Anterior cingulate cortex (tissue), 58 donors: ENCODE measurements at regions not wholly inside any gene's neighbourhood (a gene's known extent, or its start where the extent isn't known, plus 50 kb on each side); places are given as distances from the start of the nearest gene placed in this dataset.

Experiments used
- DNase-seq, 58 donors: peaks; one replicate each; lab custom pipeline; 2025; lab: John Stamatoyannopoulos, UW

DNA sequence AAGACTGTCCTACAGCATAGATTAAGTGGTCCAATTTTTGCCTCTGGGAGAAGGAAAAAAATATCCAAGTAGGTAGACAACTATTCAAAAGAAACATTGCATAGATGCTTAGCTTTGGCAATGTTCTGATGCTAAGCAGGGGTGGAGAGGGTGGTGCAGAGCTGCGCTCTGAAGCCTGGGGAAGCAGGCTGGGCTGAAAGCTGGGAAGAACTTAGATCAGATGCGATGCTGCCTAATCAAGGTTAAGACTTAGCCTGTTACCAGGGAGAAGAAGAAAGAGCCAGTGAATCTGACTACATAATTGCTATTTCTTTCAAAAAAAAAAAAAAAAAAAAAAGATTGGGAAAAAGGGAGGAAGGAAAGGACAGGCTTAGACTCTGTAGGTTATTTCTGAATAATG, 89.0 kb upstream of the SCOC start:
- DNase-seq, result no peak

DNA sequence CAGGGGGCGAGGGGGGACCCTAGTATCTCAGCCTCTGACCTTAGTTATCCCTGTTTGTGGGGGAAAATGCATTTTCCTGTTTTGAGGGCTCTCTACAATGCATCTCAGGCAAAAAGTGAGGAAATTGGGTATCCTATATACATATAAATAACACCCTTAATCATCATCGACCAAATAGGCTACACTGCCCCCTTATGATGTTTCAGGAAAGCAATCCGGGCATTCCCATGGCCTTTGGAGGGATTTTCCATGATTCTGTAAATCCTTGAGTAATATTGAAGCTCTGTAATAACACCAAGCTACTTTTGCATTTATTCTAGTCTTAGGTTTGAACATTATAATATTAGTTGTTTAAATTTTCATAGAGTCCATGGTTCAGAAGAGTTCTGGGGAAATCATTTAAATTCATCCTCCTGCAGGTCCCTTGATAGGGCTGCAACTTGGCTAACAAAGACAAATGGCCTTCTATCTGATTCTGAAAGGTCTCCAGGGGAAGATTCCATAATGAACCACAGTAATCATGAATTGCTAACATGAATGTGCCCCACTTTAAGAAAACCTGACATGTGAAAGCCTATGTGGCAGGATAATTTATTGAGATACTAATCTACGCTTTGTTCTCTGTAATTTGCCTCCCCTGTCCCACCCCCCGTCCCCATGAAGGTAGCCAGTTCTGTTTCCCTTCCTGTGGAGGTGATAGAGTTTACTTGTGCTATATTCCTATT, 91.5 kb upstream of the SCOC start:
- DNase-seq, result no peak

DNA sequence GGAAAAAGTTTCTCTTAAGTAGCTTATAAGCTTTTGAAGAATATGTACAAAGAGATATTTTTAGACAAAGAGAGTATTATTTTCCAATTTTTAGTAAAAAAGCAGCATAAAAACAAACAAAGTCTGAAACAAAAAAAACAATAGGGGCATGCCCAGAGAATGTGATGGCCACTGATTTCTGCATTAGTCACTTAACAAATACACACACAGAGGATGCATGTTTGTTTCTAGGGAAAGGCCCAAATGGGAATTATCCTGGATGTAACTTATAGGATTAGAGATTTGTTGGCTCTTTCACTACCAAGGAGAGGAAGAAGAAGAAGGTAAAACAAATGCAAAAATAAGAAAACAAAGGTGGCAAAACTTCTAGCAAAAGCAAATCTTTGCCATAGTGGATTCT, 95.9 kb upstream of the SCOC start:
- DNase-seq, result no peak

DNA sequence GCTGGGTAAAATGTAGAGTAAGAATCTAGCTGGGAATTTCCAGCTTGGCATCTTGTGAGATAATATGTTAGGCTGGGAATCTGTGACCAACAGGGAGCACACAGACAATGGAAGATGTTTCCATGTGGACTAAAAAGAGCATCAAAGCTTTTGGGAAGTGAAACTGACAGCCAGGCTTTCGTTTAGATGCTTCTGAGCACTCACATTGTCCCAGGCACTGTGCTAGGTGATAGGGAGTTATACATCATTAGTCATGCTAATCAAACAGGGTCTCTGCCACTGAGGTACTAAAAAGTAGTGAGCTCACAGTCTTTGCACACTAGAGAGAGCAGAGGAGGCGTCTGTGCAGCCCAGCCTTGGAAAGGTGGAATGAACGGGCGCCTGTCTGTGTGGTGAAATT, 101.9 kb upstream of the SCOC start:
- DNase-seq, result no peak

DNA sequence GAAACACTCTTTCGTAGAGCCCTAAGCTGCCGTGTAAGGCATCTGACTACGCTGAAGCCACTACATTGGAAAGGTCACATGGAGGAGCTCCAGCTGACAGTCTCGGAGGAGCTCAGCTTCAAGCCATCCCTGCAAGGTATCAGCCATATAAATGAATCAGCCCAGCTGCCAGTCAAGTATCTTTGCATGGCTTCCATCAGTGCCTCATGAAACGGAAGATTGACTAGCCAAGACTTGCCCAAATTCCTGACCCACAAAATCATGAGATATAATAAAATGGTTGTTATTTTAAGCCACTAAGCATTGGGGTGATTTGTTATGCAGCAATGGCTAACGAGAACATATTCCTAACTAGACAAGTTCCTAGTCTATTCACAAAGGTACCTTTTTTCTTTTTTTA, 104.1 kb upstream of the SCOC start:
- DNase-seq, result no peak

DNA sequence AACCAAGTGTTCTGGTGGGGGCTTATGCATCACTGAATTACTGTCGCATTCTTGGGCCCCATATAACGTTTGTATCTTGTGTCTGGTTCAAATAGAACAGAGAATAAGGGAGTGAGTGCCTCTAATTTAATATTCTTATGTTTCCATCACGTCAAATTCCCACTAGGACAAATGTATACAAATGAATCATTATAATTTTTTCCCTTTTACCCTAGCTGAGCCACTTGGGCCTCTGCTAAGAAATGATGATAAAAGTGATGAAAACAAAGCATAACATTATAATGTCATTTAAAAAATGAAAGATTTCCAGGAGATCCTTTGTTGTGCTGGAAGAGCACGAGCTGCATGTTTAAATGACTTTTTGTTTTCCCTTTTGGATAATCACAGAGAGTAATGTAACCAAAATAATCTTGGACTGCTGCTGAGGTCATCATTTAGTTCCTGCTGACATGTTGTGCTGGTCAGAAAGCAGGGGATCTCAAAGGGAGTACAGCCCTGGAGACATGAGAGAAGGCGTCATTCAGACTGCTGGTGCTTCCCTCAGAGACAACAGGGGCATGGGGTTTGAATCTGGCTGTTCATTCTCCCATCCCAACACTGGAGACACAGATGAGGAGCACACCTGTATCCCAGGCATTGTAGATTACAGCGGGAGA, 105.1 kb upstream of the SCOC start:
- no peak for DNase-seq

DNA sequence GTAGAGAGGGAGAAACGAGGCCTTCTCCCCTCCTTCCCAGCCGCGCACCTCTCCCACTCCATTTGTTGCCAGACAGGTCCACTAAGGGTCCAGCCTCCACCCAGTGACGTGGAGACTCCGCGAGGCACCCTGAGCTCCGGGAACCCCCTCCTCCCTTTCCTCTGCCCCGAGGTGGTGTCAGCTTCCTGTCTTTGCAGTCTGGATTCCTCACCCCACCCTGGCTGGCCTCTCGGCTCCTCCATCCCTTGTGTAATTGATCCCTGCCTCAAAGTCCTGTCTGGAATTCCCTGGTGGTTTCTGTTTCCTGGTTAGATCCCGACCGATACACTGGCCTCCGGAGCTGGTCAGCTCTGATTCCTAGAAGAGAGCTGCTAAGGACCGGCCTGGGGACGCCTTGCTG, 105.9 kb upstream of the SCOC start:
- DNase-seq, result no peak

DNA sequence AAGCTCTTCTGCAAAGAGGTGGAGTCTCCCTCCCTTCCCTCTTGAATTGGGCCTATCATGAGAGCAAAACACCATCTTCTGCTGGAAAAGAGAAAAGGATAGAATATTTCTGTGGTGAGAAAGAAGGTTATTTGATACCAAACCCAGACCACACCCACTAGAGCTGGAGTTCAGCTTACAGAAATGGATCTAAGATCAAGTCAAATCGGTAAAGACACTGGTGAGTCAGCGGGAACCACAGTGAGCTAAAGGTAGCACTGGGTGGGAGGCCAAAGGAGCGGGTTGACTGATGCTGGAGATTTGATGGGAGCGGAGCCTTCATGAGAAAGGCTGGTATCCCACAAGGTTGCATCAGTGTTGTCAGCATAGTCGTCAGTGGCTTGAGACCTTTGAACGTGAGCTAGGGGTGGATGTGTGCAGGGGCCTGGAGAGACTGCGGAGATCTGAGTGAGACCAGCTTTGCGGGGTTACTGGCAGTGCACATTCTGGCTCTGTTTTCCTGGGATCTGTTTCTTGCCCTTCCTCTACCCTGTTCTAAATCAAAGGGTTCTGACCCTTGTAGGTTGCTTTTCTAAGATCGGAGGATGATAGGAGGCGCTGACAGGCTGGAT, 106.4 kb upstream of the SCOC start:
- DNase-seq, result no peak

DNA sequence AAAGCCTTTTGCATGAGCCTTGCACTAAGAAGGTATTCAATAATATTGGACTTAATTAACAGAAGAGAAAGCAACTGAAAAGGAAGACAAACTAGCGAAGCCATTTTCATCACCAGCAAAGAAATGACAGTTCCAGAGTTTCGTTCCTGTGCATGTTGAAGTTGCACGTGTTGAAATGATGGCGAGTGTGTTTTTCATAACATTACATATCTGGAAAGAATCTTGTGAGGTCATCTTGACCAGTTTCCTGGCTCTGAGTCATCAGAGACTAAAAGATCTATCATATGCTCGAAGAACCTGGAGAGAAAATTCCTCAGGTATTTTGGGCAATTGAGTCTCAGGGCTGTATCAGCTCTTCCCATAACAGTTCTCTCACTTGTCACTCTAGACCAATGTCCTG, 106.2 kb upstream of the MAML3 start:
- DNase-seq, result no peak

DNA sequence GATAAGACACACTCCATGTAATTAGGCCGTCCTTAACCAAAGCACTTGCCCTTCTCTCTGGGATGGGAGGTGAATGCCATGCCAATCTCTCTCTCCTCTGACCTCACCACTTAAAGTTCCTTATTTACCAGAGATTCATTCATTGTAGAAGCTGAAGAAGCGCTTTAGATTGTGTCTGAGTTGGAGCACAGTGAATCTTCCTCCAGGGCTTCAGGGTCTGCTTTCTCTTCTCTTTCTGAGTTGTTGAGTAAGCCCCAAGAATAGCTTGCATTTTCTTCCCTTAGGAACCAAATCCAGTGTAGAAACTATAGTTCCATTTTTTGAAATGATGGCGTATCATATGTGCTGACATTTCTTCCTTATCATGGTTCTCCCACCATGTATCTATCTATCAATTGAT, 104.5 kb upstream of the MAML3 start:
- no peak for DNase-seq

DNA sequence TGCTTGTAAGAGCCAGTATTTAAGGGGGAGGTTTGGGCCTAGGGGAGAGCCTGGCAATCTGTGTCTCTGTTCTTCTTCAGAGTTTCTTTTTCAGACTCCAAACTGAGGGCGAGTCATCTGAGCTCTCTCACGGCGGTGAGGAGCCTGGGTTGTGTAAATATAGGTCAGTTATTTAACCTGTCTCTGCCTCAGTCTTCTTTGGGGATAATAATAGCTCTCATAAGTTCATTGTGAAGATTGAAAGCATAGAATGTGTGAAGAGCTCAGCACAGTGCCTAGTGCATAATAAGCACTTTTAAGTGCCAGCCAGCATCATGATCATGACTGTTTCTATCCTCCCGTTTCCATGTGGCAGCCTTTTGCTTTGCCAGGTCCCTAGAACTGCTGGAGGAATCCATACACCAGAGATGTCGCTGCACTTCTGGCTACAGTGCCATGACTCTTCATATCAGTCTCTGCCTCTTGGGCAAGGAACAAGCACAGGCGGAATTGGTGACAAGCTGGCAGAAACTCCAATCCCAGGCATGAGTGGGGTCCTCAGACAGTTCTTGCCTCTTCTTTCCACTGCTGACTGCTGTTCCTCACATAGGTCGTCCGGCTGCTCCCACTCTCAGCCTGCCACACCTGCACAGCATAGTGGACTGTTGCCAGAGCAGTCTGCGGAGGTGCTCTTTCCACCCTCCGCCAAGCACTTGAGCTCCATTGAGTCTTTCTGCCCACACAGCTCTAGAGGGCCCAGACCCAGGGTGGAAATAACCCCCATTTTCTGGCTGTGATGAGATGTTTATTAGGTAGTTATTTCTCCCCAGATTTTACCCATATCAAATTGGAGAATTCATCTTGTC, 103.7 kb upstream of the MAML3 start:
- DNase-seq, result peak in 5 of 58 donors; percentile 3 to 15 (median 6)

DNA sequence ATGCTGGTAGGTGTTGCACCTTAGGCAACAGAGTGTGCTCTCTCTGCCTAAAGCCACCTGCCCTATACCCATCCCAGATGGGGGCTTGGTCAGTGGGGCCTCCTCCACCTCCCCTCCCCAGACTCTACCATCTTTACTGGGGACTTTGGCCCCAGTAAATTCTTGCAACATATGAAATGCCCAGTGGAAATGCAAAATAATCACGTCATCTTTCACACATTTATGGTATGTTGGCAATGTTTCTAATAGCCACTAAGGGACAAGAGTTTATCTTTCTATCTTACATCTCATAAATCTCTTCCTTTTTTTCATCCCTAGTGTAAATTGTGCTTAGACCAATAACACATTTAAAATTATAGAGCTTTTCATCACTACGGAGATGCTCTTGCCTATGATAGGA, 103.0 kb upstream of the MAML3 start:
- DNase-seq, result no peak

DNA sequence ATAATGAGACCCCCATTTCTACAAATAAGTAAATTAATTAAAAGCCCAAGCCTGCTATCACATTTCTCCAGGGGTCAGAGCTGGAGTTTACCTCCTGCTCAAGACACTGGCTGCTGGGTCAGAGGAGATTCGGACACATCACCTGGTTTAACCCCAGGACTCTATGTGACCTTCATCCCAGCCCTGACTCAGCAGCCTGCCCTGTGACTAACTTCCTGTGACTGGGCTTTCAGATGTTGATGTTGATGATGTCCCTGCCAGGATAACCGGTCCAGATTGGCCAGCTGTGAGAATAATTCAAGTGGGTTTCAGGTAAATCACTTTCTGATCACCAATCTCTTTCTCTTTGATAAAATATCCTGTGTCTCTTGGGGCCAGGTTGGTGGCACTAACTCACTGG, 102.4 kb upstream of the MAML3 start:
- DNase-seq, result no peak

DNA sequence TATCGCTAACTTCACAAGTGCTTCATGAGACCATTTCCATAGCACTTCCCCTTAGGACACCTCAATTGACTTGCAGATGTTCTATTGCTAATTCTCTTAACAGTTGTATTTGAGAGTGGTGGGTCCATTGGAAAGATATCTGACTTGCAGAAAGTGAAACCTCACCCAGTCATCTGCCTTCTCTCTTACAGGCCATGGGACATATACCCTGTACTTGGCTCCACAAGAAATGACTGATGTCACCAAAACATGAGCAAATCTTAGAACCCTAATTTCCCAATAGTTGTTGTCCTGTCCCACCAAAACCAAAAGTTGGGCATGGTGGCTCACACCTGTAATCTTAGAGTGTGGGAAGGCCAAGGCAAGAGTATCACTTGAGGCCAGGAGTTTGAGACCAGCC, 101.9 kb upstream of the MAML3 start:
- no peak for DNase-seq

DNA sequence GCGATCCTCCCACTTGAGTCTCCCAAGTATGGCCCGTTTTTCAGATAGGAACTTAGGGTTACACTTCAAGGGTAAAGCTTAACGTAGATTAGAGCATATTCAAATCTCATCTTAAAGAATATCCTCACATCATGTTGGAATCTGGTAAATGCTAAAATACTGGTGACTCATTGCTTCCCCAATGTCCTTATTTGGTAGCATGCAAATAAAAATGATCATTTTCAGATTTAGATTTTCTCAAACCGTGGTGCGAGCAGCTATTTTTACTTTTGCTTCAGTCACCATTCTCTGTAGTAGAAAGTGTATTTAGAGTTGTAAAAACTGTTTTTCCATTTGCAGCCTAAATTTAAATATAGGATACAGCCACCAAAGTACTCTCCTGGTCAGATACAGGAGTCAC, 101.5 kb upstream of the MAML3 start:
- peak in 1 of 58 donors; percentile 9 for DNase-seq

DNA sequence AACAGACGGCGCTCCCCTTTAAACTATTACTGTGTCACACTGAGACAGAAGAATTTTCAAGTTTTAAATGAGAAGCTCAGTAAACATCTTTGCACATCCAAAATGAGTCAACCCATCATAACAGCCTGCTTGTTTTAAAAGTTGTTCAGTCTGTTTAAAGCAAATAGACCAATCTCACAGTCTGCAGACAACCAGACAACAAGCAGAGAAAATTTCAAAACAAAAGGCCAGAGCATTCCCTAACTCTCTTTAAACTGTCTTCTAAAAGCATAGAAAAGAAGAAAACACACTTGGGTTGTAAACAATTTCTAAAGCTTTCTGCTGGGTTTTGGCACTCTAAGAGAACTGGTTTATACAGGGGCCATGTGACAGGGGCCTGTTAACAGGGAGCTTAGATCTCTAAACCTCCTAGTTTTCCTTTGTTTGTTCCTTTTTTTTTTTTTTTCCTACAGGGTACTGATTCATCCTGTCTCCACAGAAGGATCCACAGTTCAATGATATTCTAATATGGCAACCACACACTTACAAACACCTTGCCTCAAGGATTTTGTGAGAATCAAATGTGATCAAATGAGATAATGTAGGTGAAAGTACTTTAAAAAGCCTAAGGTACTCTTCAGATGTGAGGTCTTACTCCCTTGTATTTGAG, 100.8 kb upstream of the MAML3 start:
- DNase-seq, result no peak

DNA sequence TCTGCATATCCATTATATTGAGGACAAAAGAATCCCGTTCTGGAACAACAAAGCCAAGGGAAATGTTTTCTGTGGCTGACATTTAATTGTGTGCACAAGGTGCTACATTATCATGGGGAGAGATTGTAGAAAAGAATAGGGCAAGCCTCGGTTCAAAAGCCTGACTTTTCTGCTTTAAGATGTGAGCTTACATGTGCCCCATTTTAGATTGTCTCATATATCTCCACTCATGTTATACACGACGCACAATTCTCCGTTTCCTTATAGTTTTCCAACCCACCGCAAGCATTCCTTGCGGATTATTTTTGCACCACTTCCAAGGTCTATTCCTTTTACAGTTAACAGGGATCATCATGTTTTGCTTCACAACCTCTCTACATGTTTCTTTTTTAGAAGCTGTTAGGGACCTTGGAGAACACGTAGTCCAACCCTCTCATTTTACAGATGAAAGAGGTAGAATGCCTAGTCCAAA, 99.6 kb upstream of the MAML3 start:
- DNase-seq, result peak in 1 of 58 donors; percentile 62

DNA sequence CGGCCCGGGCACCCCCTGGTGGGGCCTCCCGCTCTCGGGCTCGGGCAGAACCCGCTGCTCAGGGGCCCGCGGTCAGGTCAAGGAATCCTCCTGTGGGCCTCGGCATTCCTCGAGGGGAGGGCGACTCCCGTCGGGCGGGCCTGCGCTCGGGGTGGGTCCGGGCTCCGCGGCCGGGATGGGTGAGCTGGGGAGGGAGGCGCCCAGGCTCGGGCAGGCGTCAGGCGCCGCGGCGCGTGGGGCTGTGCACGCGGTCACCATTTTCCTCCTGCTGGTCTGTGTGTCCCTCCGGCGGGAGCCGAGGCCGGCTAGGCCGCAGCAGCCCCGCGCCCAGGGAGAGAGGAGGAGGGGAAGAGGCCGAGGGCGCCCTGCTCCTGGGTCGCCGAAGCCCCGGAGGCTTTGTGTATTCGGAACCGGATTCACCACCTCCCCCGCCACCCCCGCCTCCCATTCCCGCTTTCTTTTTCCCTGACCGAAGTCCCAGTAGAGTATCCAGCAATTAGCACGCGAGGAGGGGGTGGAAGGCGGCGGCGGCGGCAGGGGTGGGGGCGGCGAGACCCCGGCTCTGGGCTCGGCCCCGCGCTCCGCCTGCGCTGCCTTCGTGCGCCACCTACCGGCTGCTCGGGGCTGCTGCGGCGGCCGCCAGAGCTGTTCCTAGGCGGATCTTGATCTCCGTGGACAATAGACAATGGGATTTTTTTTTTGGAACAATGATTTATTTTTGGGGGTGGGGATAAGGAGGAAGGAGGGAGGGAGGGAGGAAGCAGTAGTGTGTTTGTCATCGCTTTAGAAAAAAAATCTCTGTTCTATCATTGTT, 99.0 kb upstream of the MAML3 start:
- DNase-seq, result peak in 55 of 58 donors; percentile 9 to 84 (median 68)

DNA sequence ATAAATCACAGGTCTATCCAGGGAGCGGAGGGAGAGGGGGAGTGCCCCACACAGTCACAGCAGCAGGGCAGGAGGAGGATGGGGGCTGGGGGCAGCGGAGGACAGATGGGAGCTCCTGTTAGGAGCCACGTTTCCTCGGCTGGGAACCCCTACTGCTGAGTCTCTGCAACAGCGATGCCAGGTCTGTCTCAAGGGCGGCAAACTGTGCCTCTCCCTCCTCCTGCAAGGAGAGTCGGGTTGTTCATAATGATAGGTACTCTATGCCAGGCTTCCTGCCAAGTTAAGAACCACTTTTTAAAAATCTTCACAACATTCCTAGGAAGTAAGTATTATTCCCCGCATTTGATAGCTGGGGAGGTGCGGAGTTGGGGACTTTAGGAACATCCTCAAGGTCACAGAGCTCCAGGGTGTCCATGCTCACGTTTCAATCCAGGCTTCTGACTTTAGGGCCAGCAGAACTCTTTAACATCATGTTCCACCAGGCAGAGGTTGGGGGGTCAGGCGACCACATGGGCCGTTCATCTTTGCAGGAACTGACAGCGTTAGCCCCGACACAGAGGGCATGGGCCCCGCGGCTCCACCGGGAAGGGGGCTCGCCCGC, 98.3 kb upstream of the MAML3 start:
- peak in 8 of 58 donors; percentile 11 to 69 (median 44) for DNase-seq
